ENCODE measurements at regions not wholly inside any gene's neighbourhood (a gene's known extent, or its start where the extent isn't known, plus 50 kb on each side); places are given as distances from the start of the nearest gene placed in this dataset.

DNA sequence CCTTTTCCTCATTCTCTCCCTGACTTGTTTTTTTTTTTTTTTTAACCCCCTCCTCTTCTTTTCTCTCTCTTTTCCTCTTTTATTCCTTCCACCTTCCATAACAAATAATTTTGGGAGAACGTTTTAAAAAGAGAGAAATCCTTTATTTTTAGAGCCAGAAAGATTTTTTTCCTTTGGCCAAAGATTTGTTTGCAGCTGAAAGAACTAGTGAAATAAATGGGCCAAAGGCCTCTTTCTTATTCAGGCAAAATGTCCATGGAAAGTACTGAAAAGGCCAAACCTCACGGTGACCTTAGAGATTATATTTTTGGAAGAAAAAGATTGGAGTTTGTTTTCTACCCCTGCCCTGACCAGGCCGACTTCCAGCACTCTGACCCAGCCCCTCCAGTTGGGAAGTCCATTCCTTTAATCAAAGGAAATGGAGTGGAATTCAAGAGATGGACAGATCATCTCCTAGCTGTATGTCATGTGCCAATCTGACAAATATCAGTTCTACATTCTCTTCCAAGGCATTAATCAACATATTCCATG lies 214.3 kb upstream of the ADAMTS9 start:
- no peak for DNase-seq (ENCODE audit: low read depth, low spot score)
- H3K4me3 ChIP-seq (replicated peaks in 1 of 2; ENCODE audit: low read depth in 1 of 2, low read length in 2 of 2), result no peak overlapping the region
- H3K4me1 ChIP-seq (ENCODE audit: control insufficient read depth in 1 of 2, insufficient read depth in 2 of 2, low read length in 2 of 2), result no peaks in the 10 kb centered on the region
- H3K9ac ChIP-seq (ENCODE audit: low read length), result no peak overlapping the region
- ChIA-PET POLR2A (no interaction called here), RAD21 (ENCODE audit: low non-redundant PET in 1 of 2, low total read pairs in 2 of 2, uncharacterized antibody in 2 of 2, unreplicated experiment in 2 of 2) (no interaction called here), CTCF (no interaction called here)
- ATAC-seq, result no peak
- H3K36me3 ChIP-seq (ENCODE audit: control insufficient read depth in 1 of 2, insufficient read depth in 2 of 2, low read length in 2 of 2), result no peaks in the 10 kb centered on the region
- no peaks in the 10 kb centered on the region for H4K20me1 ChIP-seq (ENCODE audit: insufficient read depth)
- H3K4me2 ChIP-seq (ENCODE audit: low read length), result no peak overlapping the region
- 0 out of 2 replicates have a peak, but pooled peaks cover under 1% of the 10 kb centered on the region for H3K27me3 ChIP-seq (ENCODE audit: insufficient read depth, low read length)
- TF ChIP-seq YY1 (IDR thresholded peaks at IDR 0.05; ENCODE audit: extremely low read depth, insufficient replicate concordance, low read depth, low read length) (no peak), FOSL1 (IDR thresholded peaks at IDR 0.05; ENCODE audit: low read depth) (no peak), SP1 (IDR thresholded peaks at IDR 0.05; ENCODE audit: low read depth) (no peak), ZNF274 (IDR thresholded peaks at IDR 0.05; ENCODE audit: low read depth, low read length) (no peak), POLR2AphosphoS5 (IDR thresholded peaks at IDR 0.05; ENCODE audit: low read depth, low read length) (no peak), ZFX (IDR thresholded peaks at IDR 0.05) (no peak), RAD21 (IDR thresholded peaks at IDR 0.05; ENCODE audit: low read depth) (no peak)
- TF ChIP-seq, protein P1, sequence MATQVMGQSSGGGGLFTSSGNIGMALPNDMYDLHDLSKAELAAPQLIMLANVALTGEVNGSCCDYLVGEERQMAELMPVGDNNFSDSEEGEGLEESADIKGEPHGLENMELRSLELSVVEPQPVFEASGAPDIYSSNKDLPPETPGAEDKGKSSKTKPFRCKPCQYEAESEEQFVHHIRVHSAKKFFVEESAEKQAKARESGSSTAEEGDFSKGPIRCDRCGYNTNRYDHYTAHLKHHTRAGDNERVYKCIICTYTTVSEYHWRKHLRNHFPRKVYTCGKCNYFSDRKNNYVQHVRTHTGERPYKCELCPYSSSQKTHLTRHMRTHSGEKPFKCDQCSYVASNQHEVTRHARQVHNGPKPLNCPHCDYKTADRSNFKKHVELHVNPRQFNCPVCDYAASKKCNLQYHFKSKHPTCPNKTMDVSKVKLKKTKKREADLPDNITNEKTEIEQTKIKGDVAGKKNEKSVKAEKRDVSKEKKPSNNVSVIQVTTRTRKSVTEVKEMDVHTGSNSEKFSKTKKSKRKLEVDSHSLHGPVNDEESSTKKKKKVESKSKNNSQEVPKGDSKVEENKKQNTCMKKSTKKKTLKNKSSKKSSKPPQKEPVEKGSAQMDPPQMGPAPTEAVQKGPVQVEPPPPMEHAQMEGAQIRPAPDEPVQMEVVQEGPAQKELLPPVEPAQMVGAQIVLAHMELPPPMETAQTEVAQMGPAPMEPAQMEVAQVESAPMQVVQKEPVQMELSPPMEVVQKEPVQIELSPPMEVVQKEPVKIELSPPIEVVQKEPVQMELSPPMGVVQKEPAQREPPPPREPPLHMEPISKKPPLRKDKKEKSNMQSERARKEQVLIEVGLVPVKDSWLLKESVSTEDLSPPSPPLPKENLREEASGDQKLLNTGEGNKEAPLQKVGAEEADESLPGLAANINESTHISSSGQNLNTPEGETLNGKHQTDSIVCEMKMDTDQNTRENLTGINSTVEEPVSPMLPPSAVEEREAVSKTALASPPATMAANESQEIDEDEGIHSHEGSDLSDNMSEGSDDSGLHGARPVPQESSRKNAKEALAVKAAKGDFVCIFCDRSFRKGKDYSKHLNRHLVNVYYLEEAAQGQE (IDR thresholded peaks at IDR 0.05; ENCODE audit: low read depth), result no peak
- H3K9me2 ChIP-seq (ENCODE audit: insufficient read depth), result no peaks in the 10 kb centered on the region
- H3K27ac ChIP-seq (ENCODE audit: low read depth, low read length), result no peak overlapping the region
- no TSS peak for BruUV-seq (replicated peaks)
- H3K9me3 ChIP-seq (ENCODE audit: control insufficient read depth in 1 of 2, insufficient read depth in 1 of 2, low read depth in 1 of 2, low read length in 2 of 2), result no peaks in the 10 kb centered on the region
- intact Hi-C loops (cut with micrococcal nuclease), result no loop called here
- no peaks in the 10 kb centered on the region for H3K79me2 ChIP-seq (ENCODE audit: insufficient read depth, low read length)
- H2AFZ ChIP-seq (ENCODE audit: low read depth, low read length, poor library complexity, severe bottlenecking), result no peak overlapping the region
